Fibroblast of pulmonary artery (primary cell): ENCODE measurements at regions not wholly inside any gene's neighbourhood (a gene's known extent, or its start where the extent isn't known, plus 50 kb on each side); places are given as distances from the start of the nearest gene placed in this dataset.

Experiments used
- DNase-seq: peaks from one replicate; pipeline ENCODE4 v3.0.0-alpha.2; 2010; ENCODE audit warnings: low read depth
- H3K4me3 ChIP-seq: replicated peaks from 2 replicates; pipeline ENCODE4 v1.5.1; 2011; ENCODE audit warnings: low read depth, mild to moderate bottlenecking, control low read depth, low read length, moderate library complexity
- CTCF ChIP-seq: IDR thresholded peaks from 2 replicates; pipeline ENCODE4 v1.5.1; 2011; ENCODE audit warnings: mild to moderate bottlenecking, control low read depth, low read length, inconsistent platforms; ENCODE audit errors: missing control alignments

- TF ChIP-seq CTCF: no peak
- no peak overlapping the region for H3K4me3 ChIP-seq
- no peak for DNase-seq
Observed at GRCh38 chr20:60765821-60766403, 486.1 kb upstream of the CDH4 start.

- no peak overlapping the region for H3K4me3 ChIP-seq
- DNase-seq: no peak
- TF ChIP-seq CTCF: no peak
Observed at GRCh38 chr20:60768216-60768615, 483.8 kb upstream of the CDH4 start.

GRCh38 chr20:60780388-60781025, 471.6 kb upstream of the CDH4 start:
- H3K4me3 ChIP-seq: no peak overlapping the region
- no peak for TF ChIP-seq CTCF
- DNase-seq: no peak

DNA sequence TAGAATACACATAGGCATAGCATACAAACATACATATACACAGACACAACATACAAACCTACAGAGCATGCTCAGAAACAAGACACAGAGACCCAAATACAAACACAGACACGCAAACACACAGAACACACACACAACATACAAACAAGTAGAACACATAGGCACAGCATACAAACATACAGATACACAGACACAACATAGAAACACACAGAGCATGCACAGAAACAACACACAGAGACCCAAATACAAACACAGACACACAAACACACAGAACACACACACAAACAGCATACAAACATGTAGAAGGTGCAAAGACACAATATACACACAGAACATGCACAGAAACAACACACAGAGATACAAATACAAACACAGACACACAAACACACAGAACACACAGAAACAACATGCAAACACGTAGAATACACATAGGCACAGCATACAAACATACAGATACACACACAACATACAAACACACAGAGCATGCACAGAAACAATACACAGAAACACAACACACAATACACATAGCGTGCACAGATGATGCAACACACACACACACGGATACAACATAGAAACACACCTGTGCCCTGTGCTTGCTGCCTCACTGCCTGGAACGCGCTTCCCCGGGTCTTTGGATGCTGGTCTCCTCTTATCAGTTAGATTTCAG, 469.0 kb upstream of the CDH4 start:
- TF ChIP-seq CTCF: no peak
- no peak overlapping the region for H3K4me3 ChIP-seq
- no peak for DNase-seq

GRCh38 chr20:60785301-60785700, 466.8 kb upstream of the CDH4 start:
- H3K4me3 ChIP-seq: no peak overlapping the region
- no peak for TF ChIP-seq CTCF
- no peak for DNase-seq

DNA sequence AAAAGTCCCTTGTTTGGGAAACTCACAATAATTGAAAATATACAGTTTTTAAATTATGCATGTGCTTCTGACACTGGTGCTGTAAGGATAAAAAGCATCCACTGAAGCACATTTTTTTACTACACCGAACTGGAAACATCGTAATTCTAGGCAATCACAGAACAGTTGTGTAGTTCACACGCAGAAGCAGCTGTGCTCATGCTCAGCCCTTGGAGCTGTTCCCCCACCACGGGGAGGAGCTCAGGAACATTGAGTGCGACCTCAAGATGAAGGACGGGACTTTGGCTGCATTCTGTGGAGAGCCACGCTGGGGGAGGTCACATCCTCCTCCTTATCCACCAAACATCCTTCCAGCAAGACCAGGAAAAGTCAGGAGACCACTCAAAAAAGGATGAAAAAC, 466.3 kb upstream of the CDH4 start:
- no peak for TF ChIP-seq CTCF
- DNase-seq: no peak
- no peak overlapping the region for H3K4me3 ChIP-seq
